Parathyroid adenoma (tissue), 2 donors: ENCODE measurements at regions not wholly inside any gene's neighbourhood (a gene's known extent, or its start where the extent isn't known, plus 50 kb on each side); places are given as distances from the start of the nearest gene placed in this dataset.

Experiments
- H2AFZ ChIP-seq: fragments of 300-600 bp; sonication (generic); one replicate; pipeline ENCODE4 v1.7.0; 2017; ENCODE audit warnings: antibody characterized with exemption, mild to moderate bottlenecking
- H3K27ac ChIP-seq: fragments of 300-600 bp; sonication (generic); one replicate; pipeline ENCODE4 v1.7.0; 2017
- H3K27me3 ChIP-seq: fragments of 300-600 bp; sonication (generic); one replicate; pipeline ENCODE4 v1.7.0; 2017; ENCODE audit warnings: low read length; ENCODE audit not compliant: control insufficient read depth, insufficient read depth
- H3K36me3 ChIP-seq: fragments of 300-600 bp; sonication (generic); one replicate; pipeline ENCODE4 v1.7.0; 2017; ENCODE audit warnings: low read length; ENCODE audit not compliant: control insufficient read depth, insufficient read depth
- H3K4me1 ChIP-seq: fragments of 300-600 bp; sonication (generic); one replicate; pipeline ENCODE4 v1.7.0; 2017; ENCODE audit warnings: control low read depth
- H3K4me2 ChIP-seq: fragments of 300-600 bp; sonication (generic); one replicate; pipeline ENCODE4 v1.7.0; 2017; ENCODE audit warnings: low read length
- H3K4me3 ChIP-seq: fragments of 300-600 bp; sonication (generic); one replicate; pipeline ENCODE4 v1.7.0; 2017; ENCODE audit warnings: low read depth, low read length
- H3K79me2 ChIP-seq: fragments of 300-600 bp; sonication (generic); one replicate; pipeline ENCODE4 v1.7.0; 2017; ENCODE audit warnings: control low read depth
- H3K9ac ChIP-seq: fragments of 300-600 bp; sonication (generic); one replicate; pipeline ENCODE4 v1.7.0; 2017; ENCODE audit warnings: mild to moderate bottlenecking
- H3K9me3 ChIP-seq: fragments of 300-600 bp; sonication (generic); one replicate; pipeline ENCODE4 v1.7.0; 2017; ENCODE audit warnings: low read length; ENCODE audit not compliant: control insufficient read depth
- TF ChIP-seq, protein P1 (sequence below): fragments of 300-600 bp; sonication (generic); IDR thresholded peaks from one replicate; pipeline ENCODE4 v1.7.0; 2017; ENCODE audit warnings: antibody characterized with exemption, mild to moderate bottlenecking
- donor health status: primary hyperparathyroidism.

DNA sequence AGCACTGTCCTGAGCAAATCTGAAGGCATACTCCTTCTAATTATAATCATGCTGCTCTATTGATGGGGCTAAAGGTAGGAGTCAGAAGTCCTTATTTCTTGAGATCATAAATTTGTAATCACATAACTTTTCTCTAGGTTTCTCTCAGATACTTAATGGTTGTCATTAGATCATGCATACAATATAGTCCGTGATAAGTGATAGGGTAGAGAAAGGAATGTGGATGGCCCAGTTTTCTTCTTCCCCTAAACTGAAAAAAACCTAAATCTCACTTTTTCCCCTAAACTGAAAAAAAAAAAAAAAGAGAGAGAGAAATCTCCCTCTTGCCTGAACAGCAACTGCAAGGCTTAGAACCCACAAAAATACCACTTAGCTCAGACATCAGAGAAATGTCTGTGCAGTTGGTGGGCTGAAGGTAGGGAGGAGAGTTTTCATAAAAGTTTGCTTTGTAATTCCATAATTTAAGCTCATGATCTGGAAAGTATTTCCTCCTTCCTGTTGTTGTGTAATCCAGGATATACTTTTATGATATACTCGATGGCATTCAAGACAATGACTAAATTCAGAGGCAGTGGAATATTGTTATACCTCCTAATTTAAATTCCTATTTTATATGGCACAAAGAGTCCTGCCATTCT, 79.3 kb upstream of the ITPRID2 start:
- no peaks in the 10 kb centered on the region for H3K79me2 ChIP-seq
- no peaks in the 10 kb centered on the region for H3K27me3 ChIP-seq
- H3K27ac ChIP-seq, result no peak overlapping the region
- no peaks in the 10 kb centered on the region for H3K9me3 ChIP-seq
- no peak overlapping the region for H3K9ac ChIP-seq
- no peak overlapping the region for H2AFZ ChIP-seq
- no peak overlapping the region for H3K4me2 ChIP-seq
- H3K4me3 ChIP-seq, result no peak overlapping the region
- no peaks in the 10 kb centered on the region for H3K36me3 ChIP-seq
- TF ChIP-seq, protein P1, sequence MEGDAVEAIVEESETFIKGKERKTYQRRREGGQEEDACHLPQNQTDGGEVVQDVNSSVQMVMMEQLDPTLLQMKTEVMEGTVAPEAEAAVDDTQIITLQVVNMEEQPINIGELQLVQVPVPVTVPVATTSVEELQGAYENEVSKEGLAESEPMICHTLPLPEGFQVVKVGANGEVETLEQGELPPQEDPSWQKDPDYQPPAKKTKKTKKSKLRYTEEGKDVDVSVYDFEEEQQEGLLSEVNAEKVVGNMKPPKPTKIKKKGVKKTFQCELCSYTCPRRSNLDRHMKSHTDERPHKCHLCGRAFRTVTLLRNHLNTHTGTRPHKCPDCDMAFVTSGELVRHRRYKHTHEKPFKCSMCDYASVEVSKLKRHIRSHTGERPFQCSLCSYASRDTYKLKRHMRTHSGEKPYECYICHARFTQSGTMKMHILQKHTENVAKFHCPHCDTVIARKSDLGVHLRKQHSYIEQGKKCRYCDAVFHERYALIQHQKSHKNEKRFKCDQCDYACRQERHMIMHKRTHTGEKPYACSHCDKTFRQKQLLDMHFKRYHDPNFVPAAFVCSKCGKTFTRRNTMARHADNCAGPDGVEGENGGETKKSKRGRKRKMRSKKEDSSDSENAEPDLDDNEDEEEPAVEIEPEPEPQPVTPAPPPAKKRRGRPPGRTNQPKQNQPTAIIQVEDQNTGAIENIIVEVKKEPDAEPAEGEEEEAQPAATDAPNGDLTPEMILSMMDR, result no peak
- peaks cover 6% of the 10 kb centered on the region for H3K4me1 ChIP-seq

DNA sequence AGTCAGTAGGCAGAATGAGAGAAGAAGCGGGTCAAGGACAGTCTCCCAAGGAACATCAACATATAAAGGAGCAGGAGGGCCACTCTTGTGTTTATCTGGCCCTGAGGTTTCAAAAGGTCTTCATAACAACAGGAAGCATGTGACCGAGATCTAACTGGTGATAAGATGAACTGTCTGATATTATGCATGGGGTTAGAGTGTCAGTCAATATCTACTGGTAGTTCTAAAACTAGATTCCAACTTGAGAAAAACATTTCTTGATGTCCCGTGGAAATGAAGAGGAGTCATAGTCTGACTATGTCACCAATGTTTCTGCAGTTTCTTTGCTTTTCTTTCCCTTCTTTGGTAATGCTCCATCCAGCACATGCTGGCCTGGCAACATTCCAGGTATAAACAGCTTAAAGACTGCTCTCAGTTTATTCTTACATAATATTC, 77.5 kb upstream of the ITPRID2 start:
- Histone ChIP-seq H2AFZ (peak overlapping the region; percentile 29), H3K4me3 (no peak overlapping the region), H3K36me3 (no peaks in the 10 kb centered on the region), H3K4me1 (peaks cover 6% of the 10 kb centered on the region), H3K27me3 (no peaks in the 10 kb centered on the region), H3K9ac (no peak overlapping the region), H3K9me3 (no peaks in the 10 kb centered on the region), H3K4me2 (no peak overlapping the region), H3K79me2 (no peaks in the 10 kb centered on the region), H3K27ac (no peak overlapping the region)
- TF ChIP-seq, protein P1, result no peak

DNA sequence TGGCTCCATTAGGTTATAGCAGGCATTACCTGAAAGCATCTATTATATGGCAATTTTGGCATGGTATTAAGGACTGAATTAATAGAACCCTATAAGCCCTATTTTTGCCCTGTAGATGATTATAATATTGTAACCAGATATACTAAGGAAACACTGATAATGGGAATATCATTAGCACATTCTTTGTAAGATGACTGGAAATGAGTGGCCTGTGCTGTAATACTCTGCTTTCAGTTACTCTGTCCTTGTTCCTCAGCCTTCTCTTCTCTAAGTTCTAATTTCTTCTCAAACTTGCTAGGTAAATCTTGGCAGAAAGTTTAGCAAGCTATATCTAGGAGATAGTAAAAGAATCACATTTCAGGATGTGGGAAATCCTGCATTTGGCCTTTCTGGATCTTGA, 74.0 kb upstream of the ITPRID2 start:
- no peaks in the 10 kb centered on the region for H3K79me2 ChIP-seq
- peaks cover 6% of the 10 kb centered on the region for H3K4me1 ChIP-seq
- H3K4me2 ChIP-seq, result no peak overlapping the region
- H3K27me3 ChIP-seq, result no peaks in the 10 kb centered on the region
- no peak overlapping the region for H3K9ac ChIP-seq
- H3K4me3 ChIP-seq, result no peak overlapping the region
- H3K9me3 ChIP-seq, result no peaks in the 10 kb centered on the region
- H3K36me3 ChIP-seq, result no peaks in the 10 kb centered on the region
- H3K27ac ChIP-seq, result no peak overlapping the region
- H2AFZ ChIP-seq, result no peak overlapping the region
- TF ChIP-seq, protein P1, result no peak

DNA sequence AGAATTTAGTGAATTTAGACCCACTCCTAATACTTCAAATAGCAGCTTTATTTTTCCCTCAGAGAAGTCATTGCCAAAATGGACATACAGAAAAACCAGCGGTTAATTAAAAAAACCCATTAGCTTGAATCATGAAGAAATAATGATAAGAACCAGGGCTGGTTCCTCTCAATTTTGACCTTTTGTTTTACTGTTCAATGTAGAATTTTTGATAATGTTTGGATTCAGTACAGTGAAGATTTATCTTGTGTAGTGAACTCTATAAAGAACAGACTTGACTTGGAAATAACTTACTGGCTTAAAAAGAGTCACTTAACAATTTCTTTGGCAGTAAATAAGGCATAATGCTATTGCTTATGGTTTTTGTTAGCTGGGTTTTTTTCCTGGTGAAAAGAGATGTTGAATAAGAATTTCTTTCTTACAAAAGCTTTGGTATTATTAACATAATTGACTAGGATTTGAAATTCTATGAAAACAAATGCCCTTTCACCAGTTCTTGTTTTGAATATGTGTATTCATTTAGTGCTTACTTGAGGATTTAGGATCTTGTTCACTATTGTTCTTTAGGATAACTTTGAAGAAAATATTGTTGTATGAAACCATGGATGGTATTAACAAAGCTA, 73.4 kb upstream of the ITPRID2 start:
- TF ChIP-seq, protein P1, result no peak
- no peak overlapping the region for H3K4me3 ChIP-seq
- peaks cover 6% of the 10 kb centered on the region for H3K4me1 ChIP-seq
- H3K27me3 ChIP-seq, result no peaks in the 10 kb centered on the region
- H3K9ac ChIP-seq, result no peak overlapping the region
- no peak overlapping the region for H2AFZ ChIP-seq
- H3K4me2 ChIP-seq, result no peak overlapping the region
- H3K36me3 ChIP-seq, result no peaks in the 10 kb centered on the region
- H3K27ac ChIP-seq, result no peak overlapping the region
- no peaks in the 10 kb centered on the region for H3K9me3 ChIP-seq
- H3K79me2 ChIP-seq, result no peaks in the 10 kb centered on the region

DNA sequence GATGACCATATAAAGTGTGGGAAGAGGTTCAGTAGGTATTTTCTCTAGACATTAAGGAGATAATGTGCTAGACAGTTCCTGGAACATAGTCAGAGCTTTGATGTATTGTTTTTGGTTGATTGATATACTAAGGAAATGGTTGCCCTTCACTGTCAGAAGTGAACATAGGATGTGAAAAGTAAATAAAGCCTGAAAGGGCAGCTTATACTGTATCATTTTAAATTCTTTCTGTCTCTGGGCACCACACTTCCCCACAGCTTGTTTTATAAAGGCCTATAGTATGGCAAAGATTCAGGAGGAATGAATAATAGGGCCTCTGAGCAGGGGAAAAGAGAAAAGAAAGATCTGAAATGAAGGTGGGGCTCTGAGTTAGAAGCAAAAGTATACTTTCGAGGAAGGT, 72.7 kb upstream of the ITPRID2 start:
- Histone ChIP-seq H2AFZ (no peak overlapping the region), H3K4me3 (no peak overlapping the region), H3K4me1 (peaks cover 2% of the 10 kb centered on the region), H3K4me2 (no peak overlapping the region), H3K27me3 (no peaks in the 10 kb centered on the region), H3K79me2 (no peaks in the 10 kb centered on the region), H3K9me3 (no peaks in the 10 kb centered on the region), H3K27ac (no peak overlapping the region), H3K9ac (no peak overlapping the region), H3K36me3 (no peaks in the 10 kb centered on the region)
- TF ChIP-seq, protein P1, result no peak
